A673 (cell line): ENCODE measurements at regions not wholly inside any gene's neighbourhood (a gene's known extent, or its start where the extent isn't known, plus 50 kb on each side); places are given as distances from the start of the nearest gene placed in this dataset.

ENCODE experiments used
- BruUV-seq: library from RNA; stranded (reverse); fragments of 400-500 nt; replicated peaks from 2 replicates; lab custom pipeline; 2021; lab: Mats Ljungman, UMichigan
- CTCF ChIA-PET: fragments of 300-600 bp; sonication (Branson Sonifier 250); formaldehyde crosslinking; loops from one replicate; lab custom pipeline; 2022; ENCODE audit warnings: antibody characterized with exemption; lab: Charles Lee
- POLR2A ChIA-PET: fragments of 300-600 bp; sonication (Branson Sonifier 250); formaldehyde crosslinking; loops from one replicate; lab custom pipeline; 2022; ENCODE audit warnings: antibody characterized with exemption; ENCODE audit not compliant: low non-redundant PET; lab: Charles Lee
- DNase-seq: peaks from one replicate; pipeline ENCODE4 v3.0.0-alpha.2; 2015; ENCODE audit warnings: low spot score
- H3K27ac ChIP-seq: fragments of 200-600 bp; sonication (generic); 2 replicates; pipeline ENCODE4 v1.5.1; 2016; ENCODE audit warnings: mixed run types, low read depth, mild to moderate bottlenecking, mixed read lengths, antibody characterized with exemption, low read length; ENCODE audit not compliant: poor library complexity, severe bottlenecking
- H3K27me3 ChIP-seq: fragments of 200-600 bp; sonication (generic); replicated peaks from 2 replicates; pipeline ENCODE4 v1.6.1; 2017; ENCODE audit warnings: mixed run types, low read depth, mild to moderate bottlenecking, mixed read lengths, antibody characterized with exemption, low read length; ENCODE audit not compliant: insufficient read depth, poor library complexity
- H3K36me3 ChIP-seq: fragments of 200-600 bp; sonication (generic); 2 replicates; pipeline ENCODE4 v1.6.1; 2016; ENCODE audit warnings: mixed run types, mild to moderate bottlenecking, mixed read lengths, antibody characterized with exemption, low read length; ENCODE audit not compliant: insufficient read depth, poor library complexity, severe bottlenecking
- H3K4me1 ChIP-seq: fragments of 200-600 bp; sonication (generic); 2 replicates; pipeline ENCODE4 v1.6.1; 2017; ENCODE audit warnings: mixed run types, mild to moderate bottlenecking, mixed read lengths, antibody characterized with exemption, low read length; ENCODE audit not compliant: insufficient read depth, poor library complexity, severe bottlenecking
- H3K4me3 ChIP-seq: fragments of 200-600 bp; sonication (generic); 2 replicates; pipeline ENCODE4 v1.5.1; 2016; ENCODE audit warnings: low read depth, mixed run types, mild to moderate bottlenecking, mixed read lengths, low read length; ENCODE audit not compliant: poor library complexity, severe bottlenecking
- H3K9me3 ChIP-seq: fragments of 200-600 bp; sonication (generic); 2 replicates; pipeline ENCODE4 v1.6.1; 2016; ENCODE audit warnings: mixed run types, low read depth, mild to moderate bottlenecking, mixed read lengths, antibody characterized with exemption, low read length; ENCODE audit not compliant: poor library complexity, severe bottlenecking
- CTCF ChIP-seq: fragments of 300-800, 200-600 bp; sonication (generic); conservative IDR thresholded peaks from 2 replicates; pipeline ENCODE4 v1.5.1; 2017; ENCODE audit warnings: low read depth, mild to moderate bottlenecking, antibody characterized with exemption, low read length, moderate library complexity, mixed read lengths
- EZH2 ChIP-seq: fragments of 200-600 bp; sonication (generic); IDR thresholded peaks from 2 replicates; pipeline ENCODE4 v1.6.1; 2017; ENCODE audit warnings: borderline replicate concordance, low read depth, mild to moderate bottlenecking, mixed read lengths, antibody characterized with exemption, low read length; ENCODE audit not compliant: poor library complexity, severe bottlenecking
- intact Hi-C: fragments of 100-400 bp; cut with micrococcal nuclease; formaldehyde crosslinking; loops from one replicate; pipeline ENCODE4 v1.10.0; 2022; ENCODE audit not compliant: unreplicated experiment

GRCh38 chr4:138835832-138836533 is 179.6 kb upstream of the NOCT start:
- POLR2A ChIA-PET = no interaction called here
- BruUV-seq = no TSS peak
- intact Hi-C loops = no loop called here
- TF ChIP-seq CTCF (no peak; the same call in 1 of the 2 replicates), EZH2 (no peak)
- Histone ChIP-seq H3K4me3 (no peak overlapping the region), H3K9me3 (no peaks in the 10 kb centered on the region), H3K4me1 (no peaks in the 10 kb centered on the region), H3K36me3 (no peaks in the 10 kb centered on the region), H3K27ac (no peak overlapping the region), H3K27me3 (no peaks in the 10 kb centered on the region)
- DNase-seq = peak; percentile 21
- CTCF ChIA-PET = no interaction called here

- Histone ChIP-seq H3K27me3 (no peaks in the 10 kb centered on the region), H3K9me3 (no peaks in the 10 kb centered on the region), H3K4me3 (no peak overlapping the region), H3K27ac (no peak overlapping the region), H3K36me3 (no peaks in the 10 kb centered on the region), H3K4me1 (no peaks in the 10 kb centered on the region)
- CTCF ChIA-PET = no interaction called here
- DNase-seq = no peak
- intact Hi-C loops = no loop called here
- TF ChIP-seq EZH2 (no peak), CTCF (no peak)
- no TSS peak for BruUV-seq
- POLR2A ChIA-PET = interaction anchor here (0.6 kb wide), 1 partner anchor 806 kb away, joined by 7 read pairs; no protein-coding TSS in a partner anchor
Observed at GRCh38 chr4:138833974-138834373, 181.6 kb upstream of the NOCT start.

- ChIA-PET CTCF (no interaction called here), POLR2A (no interaction called here)
- TF ChIP-seq CTCF (no peak), EZH2 (no peak)
- DNase-seq = no peak
- Histone ChIP-seq H3K36me3 (no peaks in the 10 kb centered on the region), H3K4me1 (no peaks in the 10 kb centered on the region), H3K9me3 (no peaks in the 10 kb centered on the region), H3K27me3 (no peaks in the 10 kb centered on the region), H3K4me3 (no peak overlapping the region), H3K27ac (no peak overlapping the region)
- intact Hi-C loops = no loop called here
- BruUV-seq = no TSS peak
Observed at GRCh38 chr4:138832563-138832962, 183.0 kb upstream of the NOCT start.
